ENCODE measurements at regions not wholly inside any gene's neighbourhood (a gene's known extent, or its start where the extent isn't known, plus 50 kb on each side); places are given as distances from the start of the nearest gene placed in this dataset.

DNA sequence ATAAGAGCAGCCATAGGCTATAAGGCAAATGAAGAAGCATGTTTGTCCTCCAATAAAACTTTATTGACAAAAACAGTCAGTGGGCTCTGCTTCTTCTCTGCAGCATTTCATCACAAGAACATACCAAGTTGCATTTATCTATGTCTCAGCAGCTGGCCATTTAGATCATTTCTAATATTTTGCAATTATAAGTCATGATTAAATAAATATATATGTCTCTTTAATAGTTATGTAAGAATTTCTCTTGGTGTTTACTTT, 153.5 kb downstream of the RFC3 start:
- Histone ChIP-seq H2BK15ac (ENCODE audit: low read depth, low read length) (no peak overlapping the region), H2BK5ac (ENCODE audit: insufficient read length, low read length) (no peak overlapping the region), H3K4me1 (ENCODE audit: insufficient read depth, low read length) (no peaks in the 10 kb centered on the region), H2AK5ac (ENCODE audit: insufficient read length, low read length) (no peak overlapping the region), H3K9me3 (ENCODE audit: control insufficient read depth, low read depth, low read length) (no peaks in the 10 kb centered on the region), H4K91ac (ENCODE audit: insufficient read length, low read depth, low read length) (no peak overlapping the region), H3K79me1 (ENCODE audit: insufficient read depth, low read depth, low read length, poor library complexity, severe bottlenecking) (no peaks in the 10 kb centered on the region), H3K4me2 (ENCODE audit: insufficient read depth, insufficient read length, low read length) (no peak overlapping the region), H3T11ph (ENCODE audit: low read length) (no peak overlapping the region), H3K18ac (ENCODE audit: insufficient read length, low read depth, low read length) (no peak overlapping the region), H3K9ac (ENCODE audit: extremely low read depth, insufficient read length, low read length) (no peak overlapping the region), H3K23ac (ENCODE audit: insufficient read length, low read depth, low read length) (no peak overlapping the region), H2AFZ (ENCODE audit: low read length) (no peak overlapping the region), H2BK12ac (ENCODE audit: insufficient read length, low read depth, low read length) (no peak overlapping the region), H3K27ac (ENCODE audit: insufficient read length, low read depth, low read length) (no peak overlapping the region), H3K23me2 (ENCODE audit: insufficient read length, low read depth, low read length, poor library complexity, severe bottlenecking) (no peaks in the 10 kb centered on the region), H3K14ac (ENCODE audit: insufficient read depth, low read length) (no peak overlapping the region), H2BK120ac (ENCODE audit: low read depth, low read length, poor library complexity, severe bottlenecking) (no peak overlapping the region), H2BK20ac (ENCODE audit: low read depth, low read length, poor library complexity, severe bottlenecking) (no peak overlapping the region), H4K8ac (replicated peaks; ENCODE audit: insufficient read length, low read depth, low read length) (no peak overlapping the region), H3K79me2 (ENCODE audit: insufficient read depth, low read length) (no peaks in the 10 kb centered on the region), H4K20me1 (ENCODE audit: control insufficient read depth, insufficient read depth, insufficient read length) (no peaks in the 10 kb centered on the region), H3K27me3 (ENCODE audit: insufficient read depth, low read length) (no peaks in the 10 kb centered on the region), H3K56ac (ENCODE audit: insufficient read length, low read depth, low read length) (no peak overlapping the region), H4K5ac (ENCODE audit: insufficient read length, low read depth, low read length) (no peak overlapping the region), H3K4ac (ENCODE audit: low read depth, low read length) (no peak overlapping the region)
- no peaks in the 10 kb centered on the region; a peak in 1 of 5 replicates for H3K9me3 Mint-ChIP-seq
- H3K4me1 Mint-ChIP-seq: no peaks in the 10 kb centered on the region
- DNase-seq: no peak
- H3K36me3 Mint-ChIP-seq (ENCODE audit: insufficient read depth in 1 of 3, low read depth in 3 of 3): no peaks in the 10 kb centered on the region
- no peak overlapping the region for H3K4me3 Mint-ChIP-seq
- TF ChIP-seq, protein P1, sequence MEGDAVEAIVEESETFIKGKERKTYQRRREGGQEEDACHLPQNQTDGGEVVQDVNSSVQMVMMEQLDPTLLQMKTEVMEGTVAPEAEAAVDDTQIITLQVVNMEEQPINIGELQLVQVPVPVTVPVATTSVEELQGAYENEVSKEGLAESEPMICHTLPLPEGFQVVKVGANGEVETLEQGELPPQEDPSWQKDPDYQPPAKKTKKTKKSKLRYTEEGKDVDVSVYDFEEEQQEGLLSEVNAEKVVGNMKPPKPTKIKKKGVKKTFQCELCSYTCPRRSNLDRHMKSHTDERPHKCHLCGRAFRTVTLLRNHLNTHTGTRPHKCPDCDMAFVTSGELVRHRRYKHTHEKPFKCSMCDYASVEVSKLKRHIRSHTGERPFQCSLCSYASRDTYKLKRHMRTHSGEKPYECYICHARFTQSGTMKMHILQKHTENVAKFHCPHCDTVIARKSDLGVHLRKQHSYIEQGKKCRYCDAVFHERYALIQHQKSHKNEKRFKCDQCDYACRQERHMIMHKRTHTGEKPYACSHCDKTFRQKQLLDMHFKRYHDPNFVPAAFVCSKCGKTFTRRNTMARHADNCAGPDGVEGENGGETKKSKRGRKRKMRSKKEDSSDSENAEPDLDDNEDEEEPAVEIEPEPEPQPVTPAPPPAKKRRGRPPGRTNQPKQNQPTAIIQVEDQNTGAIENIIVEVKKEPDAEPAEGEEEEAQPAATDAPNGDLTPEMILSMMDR (conservative IDR thresholded peaks at IDR 0.05): no peak
- no peak overlapping the region for H3K27ac Mint-ChIP-seq
- H3K27me3 Mint-ChIP-seq (ENCODE audit: low read depth): no peaks in the 10 kb centered on the region; the same call in 1 of the 2 replicates

All from H9 (cell line).